ENCODE measurements at regions not wholly inside any gene's neighbourhood (a gene's known extent, or its start where the extent isn't known, plus 50 kb on each side); places are given as distances from the start of the nearest gene placed in this dataset.
"Not testable (repeated sequence)": the region's sequence is repeated elsewhere in the genome, so short reads cannot be mapped to it uniquely, and the experiment has no call there.

GRCh38 chr13:60214213-60215055 lies 50.7 kb upstream of the DIAPH3 start:
- intact Hi-C loops (cut with micrococcal nuclease) = no loop called here

GRCh38 chr13:60220072-60220471 lies 56.3 kb upstream of the DIAPH3 start:
- intact Hi-C loops (cut with micrococcal nuclease) = no loop called here

GRCh38 chr13:60221581-60221980 lies 57.9 kb upstream of the DIAPH3 start:
- intact Hi-C loops (cut with micrococcal nuclease) = no loop called here

GRCh38 chr13:60226507-60226906 lies 62.8 kb upstream of the DIAPH3 start:
- intact Hi-C loops (cut with micrococcal nuclease) = loop anchor here (5.0 kb wide), 1 partner anchor 544 kb away; no protein-coding TSS in a partner anchor

- intact Hi-C loops (cut with micrococcal nuclease) = loop anchor here (5.0 kb wide), 1 partner anchor 545 kb away; no protein-coding TSS in a partner anchor
These were observed 63.4 kb upstream of the DIAPH3 start for GRCh38 chr13:60227158-60227557.

GRCh38 chr13:60229708-60230272 lies 66.1 kb upstream of the DIAPH3 start:
- intact Hi-C loops (cut with micrococcal nuclease) = loop anchor here (5.0 kb wide), 1 partner anchor 547 kb away; no protein-coding TSS in a partner anchor

- intact Hi-C loops (cut with micrococcal nuclease) = no loop called here
These were observed 66.9 kb upstream of the DIAPH3 start for GRCh38 chr13:60230593-60230992.

- intact Hi-C loops (cut with micrococcal nuclease) = no loop called here
These were observed 78.4 kb upstream of the DIAPH3 start for GRCh38 chr13:60242043-60242595.

- intact Hi-C loops (cut with micrococcal nuclease) = no loop called here
These were observed 80.7 kb upstream of the DIAPH3 start for GRCh38 chr13:60244381-60244780.

GRCh38 chr13:60251419-60251818 lies 87.7 kb upstream of the DIAPH3 start:
- intact Hi-C loops (cut with micrococcal nuclease) = not testable (repeated sequence)

- intact Hi-C loops (cut with micrococcal nuclease) = no loop called here
These were observed 94.6 kb upstream of the DIAPH3 start for GRCh38 chr13:60258349-60258748.

GRCh38 chr13:60260440-60260839 lies 96.7 kb upstream of the DIAPH3 start:
- intact Hi-C loops (cut with micrococcal nuclease) = no loop called here

GRCh38 chr13:60261432-60262351 lies 98.0 kb upstream of the DIAPH3 start:
- intact Hi-C loops (cut with micrococcal nuclease) = no loop called here

- intact Hi-C loops (cut with micrococcal nuclease) = no loop called here
These were observed 101.8 kb upstream of the DIAPH3 start for GRCh38 chr13:60265566-60265965.

GRCh38 chr13:60267498-60268202 lies 103.9 kb upstream of the DIAPH3 start:
- intact Hi-C loops (cut with micrococcal nuclease) = no loop called here

- intact Hi-C loops (cut with micrococcal nuclease) = no loop called here
These were observed 104.5 kb upstream of the DIAPH3 start for GRCh38 chr13:60268203-60268555.

GRCh38 chr13:60273971-60274527 lies 110.3 kb upstream of the DIAPH3 start:
- intact Hi-C loops (cut with micrococcal nuclease) = no loop called here

GRCh38 chr13:60274655-60275054 lies 110.9 kb upstream of the DIAPH3 start:
- intact Hi-C loops (cut with micrococcal nuclease) = no loop called here

GRCh38 chr13:60275208-60275607 lies 111.5 kb upstream of the DIAPH3 start:
- intact Hi-C loops (cut with micrococcal nuclease) = no loop called here

- intact Hi-C loops (cut with micrococcal nuclease) = not testable (repeated sequence)
These were observed 116.5 kb upstream of the TDRD3 start for GRCh38 chr13:60280524-60280923.

- intact Hi-C loops (cut with micrococcal nuclease) = no loop called here
These were observed 114.8 kb upstream of the TDRD3 start for GRCh38 chr13:60282186-60282585.

Measured in T-helper 1 cell treated with Interleukin-12 subunit alpha and Interleukin-12 subunit beta and Interleukin-4 antibody, amounts not matched to agents 30 ng/mL and 1 ng/mL, for 36 hours (primary cell).